ENCODE measurements at regions not wholly inside any gene's neighbourhood (a gene's known extent, or its start where the extent isn't known, plus 50 kb on each side); places are given as distances from the start of the nearest gene placed in this dataset.

- Histone ChIP-seq H3K4me1 (peaks cover 0 to 10% (median 4%) of the 10 kb centered on the region in 4 donors), H3K4me3 (no peak overlapping the region), H3K9me3 (peaks cover 0 to 13% (median 11%) of the 10 kb centered on the region in 4 donors), H3K27me3 (no peaks in the 10 kb centered on the region), H3K36me3 (no peaks in the 10 kb centered on the region), H3K27ac (replicated peaks in 1 of 4) (no peak overlapping the region)
- intact Hi-C loops (cut with DNase I): no loop called here
- TF ChIP-seq, protein P1, sequence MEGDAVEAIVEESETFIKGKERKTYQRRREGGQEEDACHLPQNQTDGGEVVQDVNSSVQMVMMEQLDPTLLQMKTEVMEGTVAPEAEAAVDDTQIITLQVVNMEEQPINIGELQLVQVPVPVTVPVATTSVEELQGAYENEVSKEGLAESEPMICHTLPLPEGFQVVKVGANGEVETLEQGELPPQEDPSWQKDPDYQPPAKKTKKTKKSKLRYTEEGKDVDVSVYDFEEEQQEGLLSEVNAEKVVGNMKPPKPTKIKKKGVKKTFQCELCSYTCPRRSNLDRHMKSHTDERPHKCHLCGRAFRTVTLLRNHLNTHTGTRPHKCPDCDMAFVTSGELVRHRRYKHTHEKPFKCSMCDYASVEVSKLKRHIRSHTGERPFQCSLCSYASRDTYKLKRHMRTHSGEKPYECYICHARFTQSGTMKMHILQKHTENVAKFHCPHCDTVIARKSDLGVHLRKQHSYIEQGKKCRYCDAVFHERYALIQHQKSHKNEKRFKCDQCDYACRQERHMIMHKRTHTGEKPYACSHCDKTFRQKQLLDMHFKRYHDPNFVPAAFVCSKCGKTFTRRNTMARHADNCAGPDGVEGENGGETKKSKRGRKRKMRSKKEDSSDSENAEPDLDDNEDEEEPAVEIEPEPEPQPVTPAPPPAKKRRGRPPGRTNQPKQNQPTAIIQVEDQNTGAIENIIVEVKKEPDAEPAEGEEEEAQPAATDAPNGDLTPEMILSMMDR (IDR thresholded peaks at IDR 0.05): no peak
- TF ChIP-seq EP300 (IDR thresholded peaks at IDR 0.05): no peak
- TF ChIP-seq POLR2A (IDR thresholded peaks at IDR 0.05; ENCODE audit: low read depth): no peak
- no peak for TF ChIP-seq POLR2AphosphoS5 (IDR thresholded peaks at IDR 0.05)
- WGBS: 70% methylated on average over 5 of the region's 5 CpGs
- DNase-seq (ENCODE audit: extremely low spot score): no peak
Observed at GRCh38 chr2:150581717-150582472, 94.4 kb upstream of the RND3 start.

- TF ChIP-seq, protein P1 (IDR thresholded peaks at IDR 0.05): no peak
- no peak for TF ChIP-seq POLR2AphosphoS5 (IDR thresholded peaks at IDR 0.05)
- no peak for TF ChIP-seq POLR2A (IDR thresholded peaks at IDR 0.05; ENCODE audit: low read depth)
- TF ChIP-seq EP300 (IDR thresholded peaks at IDR 0.05): no peak
- H3K9me3 ChIP-seq: peaks cover 0 to 13% (median 11%) of the 10 kb centered on the region in 4 donors
- H3K4me1 ChIP-seq: no peaks in the 10 kb centered on the region
- no peak overlapping the region for H3K4me3 ChIP-seq
- no peaks in the 10 kb centered on the region for H3K36me3 ChIP-seq
- no peaks in the 10 kb centered on the region for H3K27me3 ChIP-seq
- intact Hi-C loops (cut with DNase I): no loop called here
- DNase-seq (ENCODE audit: extremely low spot score): no peak
- WGBS: 100% methylated on average over 2 of the region's 2 CpGs
- H3K27ac ChIP-seq (replicated peaks in 1 of 4): no peak overlapping the region
Observed at GRCh38 chr2:150578481-150578880, 91.0 kb upstream of the RND3 start.

GRCh38 chr2:150575861-150576260 is 88.4 kb upstream of the RND3 start:
- H3K36me3 ChIP-seq: no peaks in the 10 kb centered on the region
- DNase-seq (ENCODE audit: extremely low spot score): no peak
- H3K4me1 ChIP-seq: peaks cover 0 to 4% (median 0%) of the 10 kb centered on the region in 4 donors
- intact Hi-C loops (cut with DNase I): no loop called here
- H3K4me3 ChIP-seq: no peak overlapping the region
- TF ChIP-seq, protein P1 (IDR thresholded peaks at IDR 0.05): no peak
- TF ChIP-seq POLR2A (IDR thresholded peaks at IDR 0.05; ENCODE audit: low read depth) (no peak), POLR2AphosphoS5 (IDR thresholded peaks at IDR 0.05) (no peak), EP300 (IDR thresholded peaks at IDR 0.05) (no peak)
- no peak overlapping the region for H3K27ac ChIP-seq (replicated peaks in 1 of 4)
- no peaks in the 10 kb centered on the region for H3K27me3 ChIP-seq
- H3K9me3 ChIP-seq: peaks cover 0 to 13% (median 11%) of the 10 kb centered on the region in 4 donors
- 100% methylated on average over 1 of the region's 1 CpG for WGBS

- intact Hi-C loops (cut with DNase I): no loop called here
- DNase-seq (ENCODE audit: extremely low spot score): no peak
- TF ChIP-seq POLR2A (IDR thresholded peaks at IDR 0.05; ENCODE audit: low read depth) (no peak), POLR2AphosphoS5 (IDR thresholded peaks at IDR 0.05) (no peak), EP300 (IDR thresholded peaks at IDR 0.05) (no peak)
- TF ChIP-seq, protein P1 (IDR thresholded peaks at IDR 0.05): no peak
Observed at GRCh38 chr2:150572961-150573395, 85.5 kb upstream of the RND3 start.

More at GRCh38 chr2:150572961-150573395, 85.5 kb upstream of the RND3 start:
- H3K4me3 ChIP-seq: no peak overlapping the region
- H3K4me1 ChIP-seq: peaks cover 0 to 10% (median 0%) of the 10 kb centered on the region in 4 donors
- no peaks in the 10 kb centered on the region for H3K27me3 ChIP-seq
- no peaks in the 10 kb centered on the region for H3K36me3 ChIP-seq
- H3K9me3 ChIP-seq: peaks cover 0 to under 1% (median 0%) of the 10 kb centered on the region in 4 donors
- H3K27ac ChIP-seq (replicated peaks in 1 of 4): no peak overlapping the region

All from esophagus muscularis mucosa (tissue), 4 donors.